HG02852 (cell line): ENCODE measurements at regions not wholly inside any gene's neighbourhood (a gene's known extent, or its start where the extent isn't known, plus 50 kb on each side); places are given as distances from the start of the nearest gene placed in this dataset.

ENCODE experiments used
- ATAC-seq: cut with Tn5 transposase; IDR thresholded peaks from one replicate; pipeline ENCODE4 v1.9.1; 2021; ENCODE audit warnings: mild to moderate bottlenecking, moderate library complexity; ENCODE audit not compliant: unreplicated experiment

DNA sequence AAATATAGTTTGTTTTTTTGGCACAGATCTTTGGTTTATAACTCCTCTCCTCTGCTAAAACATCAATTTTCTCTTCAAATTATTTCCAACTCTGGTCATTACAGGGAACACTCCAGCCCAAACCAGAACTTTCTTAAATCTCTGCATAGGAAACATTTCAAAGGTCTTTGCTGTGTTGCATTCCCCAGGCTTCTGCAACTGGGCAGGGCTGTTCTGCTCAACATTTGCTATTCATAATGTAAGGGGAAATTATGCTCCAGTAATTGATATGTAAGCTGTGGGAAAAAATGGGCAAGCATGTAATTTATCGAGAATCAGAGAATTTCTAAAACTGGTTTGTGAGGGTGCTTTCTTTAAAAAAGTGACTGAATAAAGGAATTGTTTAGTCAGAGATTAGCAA lies 410.4 kb downstream of the TUSC7 start:
- ATAC-seq = no peak

DNA sequence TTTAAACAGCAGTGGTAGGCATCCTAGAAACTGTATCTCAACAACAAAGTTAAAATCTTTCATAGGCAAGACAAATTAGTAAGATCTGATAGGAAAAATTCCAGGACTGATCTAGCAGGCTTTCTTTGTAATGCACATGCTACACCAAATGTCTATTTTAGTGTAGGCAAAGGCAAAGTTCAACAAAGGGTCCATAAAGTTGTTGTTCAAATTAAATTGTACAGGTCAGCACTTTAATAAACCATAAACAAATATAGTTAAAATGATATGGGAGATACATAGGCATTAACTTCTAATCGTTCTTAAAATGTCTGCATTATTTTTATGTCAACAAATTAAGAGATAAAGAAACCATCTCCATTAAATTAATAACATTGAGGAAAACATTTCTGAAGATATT lies 413.0 kb downstream of the TUSC7 start:
- no peak for ATAC-seq

DNA sequence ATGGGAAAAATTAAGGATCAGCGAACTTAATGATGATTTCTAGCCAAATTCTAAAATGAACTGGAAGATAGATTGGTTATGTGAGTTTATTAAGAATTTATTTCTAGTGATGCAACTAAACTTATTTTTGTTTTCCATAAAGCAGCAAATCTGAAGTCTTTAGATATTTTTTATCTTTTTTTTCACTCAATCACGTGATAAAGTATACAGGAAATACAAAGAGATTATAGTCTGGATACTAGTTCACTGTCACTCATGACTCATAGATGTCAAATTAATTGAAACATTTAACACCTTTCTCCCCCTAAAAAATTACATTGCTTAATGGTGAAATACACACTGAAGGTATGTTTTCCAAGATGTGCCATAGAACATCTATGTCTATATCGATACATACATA lies 416.9 kb downstream of the TUSC7 start:
- ATAC-seq = no peak

DNA sequence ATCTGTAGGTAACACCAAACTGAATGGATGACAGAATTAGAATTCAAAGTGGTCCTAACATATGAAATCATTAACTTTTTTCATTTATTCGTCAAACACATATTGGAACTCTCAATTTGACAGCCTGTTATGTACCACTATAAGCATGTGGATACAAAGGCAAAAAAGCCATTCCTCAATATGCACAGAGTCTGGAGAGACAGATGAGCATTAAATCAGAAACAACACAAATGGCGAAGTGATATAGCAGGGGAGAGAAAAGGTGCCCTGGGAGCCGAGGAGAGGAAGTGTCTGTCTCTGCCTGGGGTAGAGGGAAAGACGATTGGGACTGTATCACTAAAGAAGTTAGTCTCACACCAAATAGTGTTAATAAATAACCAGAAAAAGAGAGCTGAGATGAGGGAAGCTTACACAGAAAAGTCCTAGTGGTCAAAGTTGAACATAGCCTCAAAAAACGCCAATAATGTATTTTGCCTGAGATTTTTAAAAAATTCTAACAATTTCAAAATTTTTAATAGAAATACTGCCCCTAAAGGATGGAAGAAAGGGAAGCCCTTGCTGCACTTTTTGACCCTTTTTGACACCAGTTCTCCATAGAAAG lies 417.5 kb downstream of the TUSC7 start:
- no peak for ATAC-seq

DNA sequence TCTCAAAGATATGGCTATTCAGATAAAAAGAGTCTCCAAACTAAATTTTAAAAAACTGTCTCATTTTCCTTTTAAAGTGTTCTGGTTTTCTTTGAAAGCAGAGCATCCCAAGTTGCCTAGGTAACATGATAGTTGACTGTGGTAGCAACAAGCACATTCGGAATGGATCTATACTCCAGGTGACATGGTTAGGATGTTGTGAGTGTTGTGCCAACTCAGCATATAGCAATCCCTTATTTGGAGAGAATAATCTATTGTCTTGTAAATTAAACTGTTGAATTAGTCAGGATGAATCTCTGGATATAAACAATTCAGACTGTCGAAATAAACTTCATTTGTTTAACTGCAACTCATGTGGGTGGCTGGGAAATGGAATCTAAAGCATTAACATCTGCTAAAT lies 418.6 kb downstream of the TUSC7 start:
- no peak for ATAC-seq

DNA sequence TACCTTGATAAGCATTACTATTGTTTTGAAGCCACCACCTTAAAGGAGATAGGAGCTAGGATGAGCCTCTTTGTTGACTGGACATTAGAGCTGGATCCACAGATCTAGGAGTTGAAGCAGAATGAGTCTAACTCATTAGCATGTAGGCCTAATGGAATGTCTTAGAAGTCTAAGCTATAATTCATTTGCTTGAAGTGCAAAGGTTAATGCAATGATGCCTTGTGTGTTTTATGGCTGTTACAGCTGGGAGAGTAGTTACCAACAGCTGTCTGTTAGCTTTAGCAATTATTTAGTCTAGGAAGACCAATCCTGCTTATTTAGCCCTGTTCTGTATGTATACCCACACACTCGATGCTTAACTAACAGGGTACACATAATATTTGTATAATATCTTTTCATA lies 419.3 kb downstream of the TUSC7 start:
- no peak for ATAC-seq

DNA sequence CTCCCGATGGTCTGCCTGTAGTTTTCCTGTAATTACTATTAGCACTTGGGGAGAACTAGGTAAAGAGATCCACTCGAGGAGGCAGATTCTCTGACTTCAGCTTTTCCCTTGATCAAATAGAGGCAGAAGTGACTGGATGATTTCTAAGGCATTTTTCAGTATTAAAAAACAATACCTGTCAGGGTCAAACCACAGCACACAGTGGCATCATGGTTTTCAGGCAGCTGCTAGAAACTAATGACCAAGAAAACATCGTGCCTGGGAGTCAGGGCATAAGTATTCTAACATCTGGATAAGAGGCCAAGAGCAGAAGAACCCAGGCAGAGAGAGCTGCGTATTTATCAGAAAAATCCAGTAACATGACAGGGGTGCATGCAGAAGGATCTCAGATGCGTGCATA lies 419.9 kb downstream of the TUSC7 start:
- no peak for ATAC-seq

DNA sequence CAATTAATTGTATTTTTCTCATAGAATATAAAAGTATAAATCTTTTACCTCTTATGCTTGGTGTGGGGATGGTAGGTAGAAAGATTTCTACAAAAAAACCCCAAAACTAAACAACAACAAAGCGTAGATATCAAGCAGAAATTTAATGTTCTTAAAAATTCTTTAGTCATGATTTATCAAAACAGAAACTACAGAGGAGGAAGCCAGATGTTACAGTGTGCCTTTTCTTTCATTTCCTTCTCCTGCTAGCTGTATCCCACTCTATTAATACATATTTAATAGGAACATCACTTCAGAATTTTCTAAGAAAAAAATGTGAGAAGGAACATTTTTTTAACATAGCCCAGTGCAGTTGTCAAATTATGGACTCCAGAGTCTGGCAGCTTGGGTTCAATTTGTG lies 420.6 kb downstream of the TUSC7 start:
- no peak for ATAC-seq

DNA sequence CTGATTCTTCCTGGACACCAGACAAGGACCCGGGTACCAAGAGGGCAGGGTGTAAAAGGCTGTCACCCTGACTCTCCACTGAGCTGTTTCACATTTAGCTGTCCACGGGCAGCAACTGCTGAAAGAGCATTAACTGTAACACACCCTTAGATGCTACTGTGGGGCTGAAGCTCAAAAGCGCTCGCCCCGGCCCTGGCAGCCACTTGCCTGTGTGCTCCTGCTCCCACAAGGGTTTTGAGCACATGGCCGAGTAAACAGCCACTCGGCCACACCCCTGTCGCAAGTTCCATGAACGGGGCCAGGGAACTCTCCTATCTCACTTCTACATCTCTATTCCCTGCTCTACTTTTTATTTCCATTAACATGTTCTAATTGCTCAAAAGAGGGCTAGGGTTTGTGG lies 421.7 kb downstream of the TUSC7 start:
- ATAC-seq = no peak

DNA sequence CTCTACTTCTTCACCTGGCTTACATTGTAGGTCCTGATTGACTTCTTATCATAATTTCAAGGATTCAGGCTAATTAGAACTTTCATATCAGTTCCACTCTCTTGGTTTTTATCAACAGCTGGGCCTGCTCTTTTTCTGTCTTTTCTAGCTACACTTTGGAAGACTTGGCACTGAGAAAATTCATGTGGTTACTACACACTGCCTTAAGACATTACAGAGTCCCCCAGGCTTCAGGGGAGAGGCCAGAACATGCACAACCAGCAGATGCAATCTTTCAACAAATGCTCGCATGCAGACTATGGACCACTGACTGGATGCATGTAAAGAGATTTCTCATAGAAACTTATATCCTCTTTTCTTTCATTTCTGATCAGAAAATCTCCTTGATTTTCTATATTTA lies 423.5 kb downstream of the TUSC7 start:
- no peak for ATAC-seq

DNA sequence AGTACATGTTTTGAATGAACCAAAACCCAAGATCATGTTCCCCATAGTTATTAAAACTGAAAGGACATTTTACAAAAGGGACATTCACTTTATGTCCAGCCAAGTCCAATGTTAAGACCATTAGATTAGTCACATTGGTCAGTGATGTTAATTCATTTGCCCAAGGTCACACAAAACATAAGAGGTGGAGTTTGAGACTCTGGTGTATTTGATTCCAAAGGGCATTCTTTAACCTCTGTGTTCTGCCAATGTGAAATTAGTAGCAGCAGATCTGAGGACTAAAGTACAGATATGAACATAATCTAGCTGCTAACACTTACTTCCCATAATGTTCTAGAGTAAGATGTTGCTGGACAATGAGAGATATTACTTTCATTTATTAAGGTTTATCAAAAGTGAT lies 425.6 kb downstream of the TUSC7 start:
- no peak for ATAC-seq

DNA sequence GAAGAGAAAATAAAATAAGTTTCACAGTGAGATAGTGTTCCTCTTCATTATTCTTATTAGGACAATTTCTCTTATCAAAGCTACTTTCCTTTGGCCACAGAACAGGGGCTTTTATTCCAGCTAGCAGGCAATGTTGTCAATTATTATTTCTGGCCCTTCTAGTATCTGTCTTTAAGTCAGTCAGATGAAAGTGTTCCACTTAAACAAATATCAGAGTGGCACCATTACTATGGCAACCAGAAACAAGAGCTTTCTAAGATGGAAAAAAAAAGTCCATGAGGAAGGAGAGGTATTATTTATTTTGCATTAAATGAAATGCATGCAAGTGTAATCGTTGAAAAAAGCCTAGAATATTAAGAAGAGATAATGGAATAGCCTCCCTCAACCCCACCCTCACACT lies 426.4 kb downstream of the TUSC7 start:
- ATAC-seq = no peak

DNA sequence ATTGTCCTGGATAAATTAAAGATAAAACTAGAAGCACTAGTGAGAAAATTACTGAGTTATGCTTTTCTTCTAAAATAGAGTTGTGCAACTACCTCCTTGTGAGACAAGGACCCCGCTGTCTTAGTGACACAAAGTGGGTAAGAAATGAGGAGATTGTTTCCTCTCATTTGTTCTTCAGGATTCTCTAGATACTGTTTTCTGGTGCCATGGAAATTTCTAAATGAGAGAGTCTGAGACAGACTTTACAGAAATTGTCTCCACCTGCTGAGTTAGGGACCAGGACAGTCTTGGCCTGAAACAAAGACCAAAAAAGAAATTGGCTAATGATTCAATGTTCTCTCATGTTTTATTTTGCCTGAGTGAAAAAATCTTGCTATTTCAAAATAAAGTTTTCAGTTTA lies 427.5 kb downstream of the TUSC7 start:
- no peak for ATAC-seq

DNA sequence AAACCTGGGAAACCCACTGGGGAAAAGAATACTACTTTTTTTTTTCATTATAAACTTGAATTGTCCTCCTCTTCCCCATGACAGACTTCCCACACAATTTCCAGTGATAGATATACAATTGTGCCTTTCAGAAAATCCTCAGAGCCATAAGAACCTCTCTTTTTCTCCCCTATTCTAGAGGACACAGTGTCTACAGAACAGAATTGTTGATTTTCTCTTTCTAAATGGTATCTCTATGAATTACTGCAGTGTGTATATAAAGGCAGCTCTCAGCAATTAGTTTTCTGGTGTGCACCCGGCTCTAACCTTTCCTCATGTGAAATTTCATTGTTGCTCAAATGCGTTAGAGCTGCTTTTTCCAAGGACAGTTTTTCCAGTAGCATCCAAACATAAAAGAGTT lies 430.1 kb downstream of the TUSC7 start:
- ATAC-seq = no peak

DNA sequence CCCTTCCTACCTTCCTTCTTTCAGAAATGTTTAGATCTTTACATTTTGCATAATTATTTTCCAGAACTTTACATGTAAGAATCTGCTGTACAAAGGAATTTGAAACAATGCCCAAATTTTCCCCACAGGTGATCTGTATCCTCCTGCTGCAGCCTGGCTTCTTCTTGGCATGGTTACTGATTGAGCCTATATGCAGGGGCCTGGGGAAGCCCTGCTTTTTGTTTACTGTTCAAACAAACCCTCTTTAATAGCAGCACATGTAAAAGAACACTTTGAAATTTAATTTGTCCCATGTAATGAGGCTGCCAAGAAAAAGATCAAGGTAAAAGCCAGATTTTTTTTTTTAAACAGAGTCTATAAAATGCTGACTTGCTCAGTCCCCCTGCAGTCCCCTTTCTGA lies 432.2 kb downstream of the TUSC7 start:
- no peak for ATAC-seq

DNA sequence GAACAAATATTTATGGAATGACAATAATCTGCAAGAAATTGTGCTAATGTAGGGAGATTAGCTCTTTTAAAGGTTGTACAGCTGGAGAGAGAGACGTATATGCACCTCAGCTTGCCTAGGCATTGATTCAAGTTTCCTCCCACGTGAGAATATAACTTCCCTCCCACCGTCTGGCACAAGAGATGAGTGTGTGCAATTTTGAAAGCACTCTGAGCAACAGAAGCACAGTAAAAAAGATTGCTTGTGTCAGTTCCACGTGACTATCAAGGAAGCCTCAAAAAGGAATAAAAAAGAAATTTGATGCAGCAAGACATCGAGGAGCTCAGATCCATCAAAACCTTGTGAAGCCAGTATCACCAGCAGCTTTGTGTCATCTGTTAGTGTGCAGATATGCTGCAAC lies 435.3 kb downstream of the TUSC7 start:
- no peak for ATAC-seq

DNA sequence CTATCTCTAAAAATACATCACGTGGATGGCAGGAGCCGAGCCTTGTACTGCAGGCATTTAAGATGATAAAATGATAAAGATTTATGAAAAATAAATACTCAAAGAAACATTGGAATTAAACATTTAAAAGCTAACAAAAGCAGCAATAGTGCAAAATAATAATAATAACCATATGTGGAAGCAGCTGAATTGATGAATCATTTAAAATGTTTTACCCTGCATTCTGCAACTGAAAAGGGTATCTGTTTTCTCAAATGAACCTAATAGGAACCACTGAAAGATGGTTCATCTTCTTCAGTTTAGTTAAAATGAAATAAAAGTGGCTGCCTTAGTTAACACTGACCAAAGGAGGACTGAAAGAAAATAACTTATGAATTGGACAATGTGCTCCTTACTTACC lies 436.1 kb downstream of the TUSC7 start:
- ATAC-seq = no peak

DNA sequence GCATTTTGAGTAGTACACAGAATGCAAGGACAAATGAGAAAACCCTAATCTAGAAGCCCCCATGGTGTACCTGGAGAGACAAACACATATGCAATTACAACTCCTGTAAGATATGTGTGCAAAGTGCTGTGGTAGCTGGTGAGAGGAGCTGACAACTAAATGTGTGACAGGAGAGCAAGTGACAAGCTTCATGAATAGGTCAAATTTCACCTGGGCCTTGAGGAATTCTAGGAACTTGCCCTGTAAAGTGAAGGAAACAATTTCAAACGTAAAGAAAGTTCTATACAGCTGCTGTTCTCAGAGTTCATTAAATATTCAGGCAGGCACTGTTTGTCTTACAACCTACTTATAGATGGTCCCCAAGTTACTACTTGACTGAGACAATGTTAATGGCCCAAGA lies 437.0 kb downstream of the TUSC7 start:
- ATAC-seq = no peak

DNA sequence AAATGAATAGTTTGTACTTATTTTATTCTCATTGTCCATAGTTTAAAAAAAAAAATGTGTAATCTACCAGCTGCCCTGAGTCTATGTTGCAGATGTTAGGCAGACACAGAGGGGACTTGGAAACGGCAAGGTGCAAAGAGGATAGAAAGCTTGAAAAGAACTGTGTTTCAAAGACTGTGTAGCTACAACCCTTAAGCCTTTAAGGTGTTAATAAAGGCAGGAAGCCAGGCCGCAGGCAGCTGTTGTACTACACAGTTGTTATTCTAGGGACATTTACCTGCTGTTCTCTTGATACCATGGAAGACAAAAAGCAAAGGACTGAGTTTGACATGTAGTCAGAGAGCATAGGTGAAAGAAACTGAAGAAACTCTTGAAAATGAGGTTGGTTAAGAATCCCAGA lies 440.0 kb downstream of the TUSC7 start:
- no peak for ATAC-seq

DNA sequence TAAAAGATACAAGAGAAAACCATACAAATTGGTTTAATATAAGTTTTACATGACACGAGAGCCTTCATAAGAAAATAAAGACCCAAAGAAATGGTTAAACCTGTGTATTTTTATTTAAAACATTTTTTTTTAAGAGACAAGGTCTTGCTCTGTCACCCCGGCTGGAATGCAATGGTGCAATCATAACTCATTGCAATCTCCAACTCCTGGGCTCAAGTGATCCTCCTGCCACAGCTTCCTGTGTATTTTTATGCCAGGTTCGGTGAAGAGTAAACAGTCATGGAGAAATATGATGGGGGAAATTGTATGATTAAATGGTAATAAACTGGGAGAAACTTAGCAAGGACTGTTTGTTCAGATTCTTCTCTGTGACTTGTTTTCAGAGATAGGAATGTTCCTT lies 441.0 kb downstream of the TUSC7 start:
- no peak for ATAC-seq

DNA sequence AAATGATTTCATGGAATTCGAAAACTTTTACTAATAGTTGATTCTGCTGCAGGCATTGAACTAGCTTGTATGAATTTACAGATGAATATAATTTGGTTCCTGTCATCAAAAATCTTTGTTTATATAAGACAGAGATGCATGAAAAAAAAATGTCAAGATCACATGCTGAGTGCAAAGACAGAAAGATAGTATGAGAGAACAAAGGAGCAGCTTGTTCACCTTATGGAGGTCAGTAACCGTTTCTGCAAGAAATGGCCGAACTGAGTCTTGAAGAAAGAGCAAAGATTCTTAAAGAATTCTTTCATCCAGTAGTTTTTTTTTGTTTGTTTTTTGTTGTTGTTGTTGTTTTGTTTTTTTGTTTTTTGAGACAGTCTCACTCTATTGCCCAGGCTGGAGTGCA lies 450.6 kb downstream of the TUSC7 start:
- no peak for ATAC-seq

DNA sequence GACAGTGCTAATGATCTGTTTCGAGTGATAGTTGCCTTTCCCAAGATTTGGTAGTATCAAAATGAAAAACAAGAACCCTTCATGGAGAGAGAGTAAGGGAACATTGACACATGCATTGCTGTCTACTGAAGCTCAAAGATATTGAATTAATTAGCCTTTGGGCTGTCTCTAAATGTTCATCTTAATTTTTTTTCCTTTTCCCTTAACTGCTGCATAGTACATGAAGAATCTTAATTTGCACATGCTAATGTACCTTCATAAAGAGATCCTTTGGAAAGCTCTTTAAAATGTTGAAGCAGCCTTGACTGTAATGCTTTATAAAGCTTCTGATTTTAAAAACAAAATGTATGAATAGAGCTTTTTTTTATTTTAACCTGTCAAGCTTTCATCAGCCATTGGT lies 452.2 kb downstream of the TUSC7 start:
- no peak for ATAC-seq

DNA sequence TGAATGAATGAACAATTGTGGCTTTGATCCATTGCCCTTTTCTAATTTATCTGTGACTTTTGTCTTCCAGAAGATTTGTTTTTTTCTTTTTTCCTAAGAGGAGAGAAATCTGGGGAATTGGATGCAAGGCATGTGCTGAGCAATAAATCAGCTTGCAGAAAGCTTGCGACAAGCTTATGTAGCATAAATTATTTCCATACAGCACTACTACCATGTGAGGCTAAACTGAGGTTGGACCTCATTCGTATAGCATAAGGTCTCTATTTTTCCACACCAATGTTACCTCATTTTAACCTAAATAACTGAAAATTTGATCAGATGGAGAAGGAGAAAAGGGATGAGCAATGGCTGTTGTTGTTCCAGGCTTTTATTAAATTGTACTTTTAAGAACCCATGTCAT lies 455.6 kb downstream of the TUSC7 start:
- ATAC-seq = no peak

DNA sequence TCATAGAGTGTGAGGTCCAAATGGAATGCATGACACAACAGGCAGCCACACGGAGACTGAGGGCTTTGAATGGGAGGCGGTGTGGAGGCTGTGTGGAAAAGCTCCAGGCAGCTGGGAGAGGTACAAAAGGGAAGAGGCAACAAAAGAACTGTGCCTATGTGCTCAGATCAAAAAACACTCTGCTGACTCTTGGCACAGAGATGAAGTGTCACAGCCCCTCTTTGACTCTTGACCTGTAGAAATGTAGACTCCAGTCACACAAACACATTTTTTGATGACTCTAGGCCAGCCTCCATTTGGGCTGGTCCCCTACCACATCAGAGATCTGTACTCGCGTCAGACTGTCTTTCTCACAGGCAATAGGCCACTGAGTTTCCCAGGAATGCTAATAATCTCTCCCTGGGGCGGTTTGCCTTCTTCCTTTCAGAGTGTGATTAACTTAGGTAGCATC lies 456.0 kb downstream of the TUSC7 start:
- ATAC-seq = no peak
